PC-3 (cell line): ENCODE measurements at regions not wholly inside any gene's neighbourhood (a gene's known extent, or its start where the extent isn't known, plus 50 kb on each side); places are given as distances from the start of the nearest gene placed in this dataset.
"Not testable (repeated sequence)": the region's sequence is repeated elsewhere in the genome, so short reads cannot be mapped to it uniquely, and the experiment has no call there.

Experiments used
- ATAC-seq: fragments of 200-7000 bp; cut with Tn5 transposase; 2 replicates; pipeline ENCODE4 v1.9.1; 2020; ENCODE audit warnings: mild to moderate bottlenecking, moderate library complexity
- BruUV-seq: library from RNA; stranded (reverse); fragments of 400-500 nt; replicated peaks from 2 replicates; lab custom pipeline; 2021; lab: Mats Ljungman, UMichigan
- CTCF ChIA-PET: fragments of 300-600 bp; sonication (Branson Sonifier 250); formaldehyde crosslinking; loops from one replicate; lab custom pipeline; 2022; ENCODE audit warnings: antibody characterized with exemption; lab: Charles Lee
- POLR2A ChIA-PET: fragments of 300-600 bp; sonication (Branson Sonifier 250); formaldehyde crosslinking; loops from one replicate; lab custom pipeline; 2022; ENCODE audit warnings: antibody characterized with exemption; ENCODE audit not compliant: unreplicated experiment; lab: Charles Lee
- DNase-seq: peaks from one replicate; pipeline ENCODE4 v3.0.0-alpha.2; 2015
- H2AFZ ChIP-seq: fragments of 300-600 bp; sonication (generic); 2 replicates; pipeline ENCODE4 v1.6.0; 2016; ENCODE audit warnings: antibody characterized with exemption, low read length
- H3F3A ChIP-seq: fragments of 300-600 bp; sonication (generic); one replicate; pipeline ENCODE4 v1.6.0; 2017; ENCODE audit warnings: antibody characterized with exemption, low read length, control low read depth, mild to moderate bottlenecking; ENCODE audit not compliant: unreplicated experiment
- H3K27ac ChIP-seq: fragments of 300-600 bp; sonication (generic); 2 replicates; pipeline ENCODE4 v1.5.1; 2016; ENCODE audit warnings: mild to moderate bottlenecking, low read length
- H3K27me3 ChIP-seq: fragments of 300-600 bp; sonication (generic); 2 replicates; pipeline ENCODE4 v1.6.1; 2016; ENCODE audit warnings: low read length, mixed read lengths
- H3K36me3 ChIP-seq: fragments of 300-600 bp; sonication (generic); 2 replicates; pipeline ENCODE4 v1.6.1; 2016; ENCODE audit warnings: low read depth, mixed run types, low read length, mixed read lengths
- H3K4me1 ChIP-seq: fragments of 300-600 bp; sonication (generic); 2 replicates; pipeline ENCODE4 v1.5.1; 2016; ENCODE audit warnings: low read length; ENCODE audit not compliant: insufficient read depth
- H3K4me2 ChIP-seq: fragments of 300-600 bp; sonication (generic); 2 replicates; pipeline ENCODE4 v1.6.0; 2016; ENCODE audit warnings: low read length
- H3K4me3 ChIP-seq: fragments of 300-600 bp; sonication (generic); 2 replicates; pipeline ENCODE4 v1.5.1; 2016; ENCODE audit warnings: mild to moderate bottlenecking, low read length, mixed read lengths
- H3K79me2 ChIP-seq: fragments of 300-600 bp; sonication (generic); 2 replicates; pipeline ENCODE4 v1.6.1; 2017; ENCODE audit warnings: low read length, mixed read lengths
- H3K9ac ChIP-seq: fragments of 300-600 bp; sonication (generic); 2 replicates; pipeline ENCODE4 v1.6.0; 2016; ENCODE audit warnings: mild to moderate bottlenecking, low read length
- H3K9me2 ChIP-seq: fragments of 300-600 bp; sonication (generic); replicated peaks from 2 replicates; pipeline ENCODE4 v1.6.1; 2016; ENCODE audit warnings: mixed run types, low read length, mixed read lengths
- H3K9me3 ChIP-seq: fragments of 300-600 bp; sonication (generic); 2 replicates; pipeline ENCODE4 v1.6.1; 2016; ENCODE audit warnings: low read length, mixed read lengths
- H4K20me1 ChIP-seq: fragments of 300-600 bp; sonication (generic); 2 replicates; pipeline ENCODE4 v1.6.1; 2016; ENCODE audit warnings: low read length, mixed read lengths
- EZH2 ChIP-seq: fragments of 300-600 bp; sonication (generic); IDR thresholded peaks from one replicate; pipeline ENCODE4 v1.6.1; 2017; ENCODE audit warnings: antibody characterized with exemption, mild to moderate bottlenecking, low read length; ENCODE audit not compliant: unreplicated experiment
- EZH2phosphoT487 ChIP-seq: fragments of 300-600 bp; sonication (generic); IDR thresholded peaks from 2 replicates; pipeline ENCODE4 v1.6.1; 2018; ENCODE audit warnings: mild to moderate bottlenecking, antibody characterized with exemption, low read length, borderline replicate concordance
- intact Hi-C: fragments of 100-400 bp; cut with micrococcal nuclease; formaldehyde crosslinking; loops from 2 replicates; pipeline ENCODE4 v1.9.0; 2023
- TF ChIP-seq, protein P1 (sequence below): fragments of 300-600 bp; sonication (generic); conservative IDR thresholded peaks from 2 replicates; pipeline ENCODE4 v1.5.1; 2017; ENCODE audit warnings: antibody characterized with exemption, low read depth, mild to moderate bottlenecking, low read length

DNA sequence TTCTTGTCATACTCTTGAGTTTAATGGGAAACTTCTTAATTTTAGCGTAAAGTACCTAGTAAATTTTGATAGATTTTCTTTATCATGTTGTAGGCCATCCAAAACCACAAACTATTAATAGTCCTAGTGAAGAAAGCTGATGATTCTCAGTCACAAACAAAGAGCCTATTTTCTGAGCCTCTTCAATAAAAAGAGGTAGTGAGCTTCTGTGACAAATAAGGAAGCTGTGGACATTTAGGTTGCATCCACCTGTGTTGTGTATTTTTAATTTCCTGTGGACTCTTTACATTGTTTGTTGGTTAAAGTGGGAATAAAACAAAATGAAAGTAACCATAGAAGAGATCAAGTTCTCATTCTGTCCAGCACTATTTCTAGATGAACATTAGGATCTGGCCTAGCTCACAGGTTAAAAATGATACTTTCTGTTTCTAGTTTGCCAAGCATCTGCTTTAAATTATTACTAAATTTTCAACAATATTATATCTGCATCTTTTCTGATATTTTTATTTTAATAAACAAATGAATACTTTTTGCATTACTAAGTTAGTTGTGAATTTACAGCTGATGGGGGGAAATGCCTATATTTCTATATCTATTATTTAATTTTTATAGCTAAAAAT is 702.2 kb upstream of the ADGRL4 start:
- no peak for ATAC-seq
- H3K4me3 ChIP-seq: no peak overlapping the region
- no TSS peak for BruUV-seq

GRCh38 chr1:79705218-79705617 is 698.7 kb upstream of the ADGRL4 start:
- H2AFZ ChIP-seq: no peak overlapping the region
- no TSS peak for BruUV-seq
- no peak for ATAC-seq
- no peaks in the 10 kb centered on the region for H3K9me2 ChIP-seq
- no peaks in the 10 kb centered on the region for H4K20me1 ChIP-seq
- no peak for DNase-seq
- no peak overlapping the region for H3K4me3 ChIP-seq
- H3K27ac ChIP-seq: no peak overlapping the region
- no peak overlapping the region for H3K9ac ChIP-seq
- ChIA-PET CTCF (no interaction called here), POLR2A (no interaction called here)
- no peaks in the 10 kb centered on the region for H3K36me3 ChIP-seq
- H3K27me3 ChIP-seq: no peaks in the 10 kb centered on the region
- H3K4me2 ChIP-seq: no peak overlapping the region
- H3K9me3 ChIP-seq: no peaks in the 10 kb centered on the region
- intact Hi-C loops: no loop called here
- H3K79me2 ChIP-seq: no peaks in the 10 kb centered on the region
- TF ChIP-seq EZH2phosphoT487 (no peak), EZH2 (no peak)
- TF ChIP-seq, protein P1, sequence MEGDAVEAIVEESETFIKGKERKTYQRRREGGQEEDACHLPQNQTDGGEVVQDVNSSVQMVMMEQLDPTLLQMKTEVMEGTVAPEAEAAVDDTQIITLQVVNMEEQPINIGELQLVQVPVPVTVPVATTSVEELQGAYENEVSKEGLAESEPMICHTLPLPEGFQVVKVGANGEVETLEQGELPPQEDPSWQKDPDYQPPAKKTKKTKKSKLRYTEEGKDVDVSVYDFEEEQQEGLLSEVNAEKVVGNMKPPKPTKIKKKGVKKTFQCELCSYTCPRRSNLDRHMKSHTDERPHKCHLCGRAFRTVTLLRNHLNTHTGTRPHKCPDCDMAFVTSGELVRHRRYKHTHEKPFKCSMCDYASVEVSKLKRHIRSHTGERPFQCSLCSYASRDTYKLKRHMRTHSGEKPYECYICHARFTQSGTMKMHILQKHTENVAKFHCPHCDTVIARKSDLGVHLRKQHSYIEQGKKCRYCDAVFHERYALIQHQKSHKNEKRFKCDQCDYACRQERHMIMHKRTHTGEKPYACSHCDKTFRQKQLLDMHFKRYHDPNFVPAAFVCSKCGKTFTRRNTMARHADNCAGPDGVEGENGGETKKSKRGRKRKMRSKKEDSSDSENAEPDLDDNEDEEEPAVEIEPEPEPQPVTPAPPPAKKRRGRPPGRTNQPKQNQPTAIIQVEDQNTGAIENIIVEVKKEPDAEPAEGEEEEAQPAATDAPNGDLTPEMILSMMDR: no peak
- H3F3A ChIP-seq: no peaks in the 10 kb centered on the region
- no peaks in the 10 kb centered on the region for H3K4me1 ChIP-seq

More for the DNA sequence above, 702.2 kb upstream of the ADGRL4 start:
- no peak for DNase-seq
- intact Hi-C loops: no loop called here
- no peak overlapping the region for H3K4me2 ChIP-seq
- H3K9me2 ChIP-seq: no peaks in the 10 kb centered on the region
- H3F3A ChIP-seq: no peaks in the 10 kb centered on the region
- no peak overlapping the region for H2AFZ ChIP-seq
- H3K9ac ChIP-seq: no peak overlapping the region
- no peaks in the 10 kb centered on the region for H3K79me2 ChIP-seq
- H3K9me3 ChIP-seq: no peaks in the 10 kb centered on the region
- H3K4me1 ChIP-seq: no peaks in the 10 kb centered on the region
- H3K36me3 ChIP-seq: no peaks in the 10 kb centered on the region
- H3K27ac ChIP-seq: no peak overlapping the region
- no peaks in the 10 kb centered on the region for H3K27me3 ChIP-seq
- CTCF ChIA-PET: interaction anchor here (0.7 kb wide), 1 partner anchor 151 kb away, joined by 3 read pairs; no protein-coding TSS in a partner anchor
- TF ChIP-seq, protein P1: no peak
- no peaks in the 10 kb centered on the region for H4K20me1 ChIP-seq
- POLR2A ChIA-PET: no interaction called here

- H3K9me3 ChIP-seq: no peaks in the 10 kb centered on the region
- intact Hi-C loops: no loop called here
- H3K27ac ChIP-seq: no peak overlapping the region
- no peak for ATAC-seq
- no peaks in the 10 kb centered on the region for H3K4me1 ChIP-seq
- no peak overlapping the region for H3K4me3 ChIP-seq
- no peaks in the 10 kb centered on the region for H3K36me3 ChIP-seq
- BruUV-seq: no TSS peak
- no peaks in the 10 kb centered on the region for H3K79me2 ChIP-seq
- H2AFZ ChIP-seq: no peak overlapping the region
- H3K27me3 ChIP-seq: no peaks in the 10 kb centered on the region
- H3F3A ChIP-seq: no peaks in the 10 kb centered on the region
- DNase-seq: no peak
- no peak overlapping the region for H3K4me2 ChIP-seq
- no peak overlapping the region for H3K9ac ChIP-seq
- ChIA-PET CTCF (no interaction called here), POLR2A (no interaction called here)
- no peaks in the 10 kb centered on the region for H4K20me1 ChIP-seq
- TF ChIP-seq EZH2 (no peak), EZH2phosphoT487 (no peak)
- TF ChIP-seq, protein P1: no peak
- no peaks in the 10 kb centered on the region for H3K9me2 ChIP-seq
Observed at GRCh38 chr1:79704067-79704466, 697.5 kb upstream of the ADGRL4 start.

GRCh38 chr1:79702336-79702999 is 695.9 kb upstream of the ADGRL4 start:
- H3K79me2 ChIP-seq, intact Hi-C loops, H3K27me3 ChIP-seq, H3K4me1 ChIP-seq, H3K4me3 ChIP-seq, H3K9me3 ChIP-seq, DNase-seq, H2AFZ ChIP-seq, H3K9me2 ChIP-seq, H3K27ac ChIP-seq, POLR2A ChIA-PET, BruUV-seq, H3K9ac ChIP-seq, H3K4me2 ChIP-seq, ATAC-seq, H3K36me3 ChIP-seq, CTCF ChIA-PET, H3F3A ChIP-seq, H4K20me1 ChIP-seq: not testable (repeated sequence)
